Islet of Langerhans (tissue), 1 donor: ENCODE measurements at regions not wholly inside any gene's neighbourhood (a gene's known extent, or its start where the extent isn't known, plus 50 kb on each side); places are given as distances from the start of the nearest gene placed in this dataset.

Experiments
- FAIRE-seq: peaks from one replicate; lab custom pipeline; 2011; peaks lifted over from hg19 to GRCh38; lab: Jason Lieb, UNC

GRCh38 chr13:72109863-72110262, 242.9 kb upstream of the DACH1 start:
- no peak for FAIRE-seq

- FAIRE-seq = no peak
These were observed 237.7 kb upstream of the DACH1 start for GRCh38 chr13:72104656-72105180.

GRCh38 chr13:72101768-72102400, 234.9 kb upstream of the DACH1 start:
- FAIRE-seq = no peak

- no peak for FAIRE-seq
These were observed 233.3 kb upstream of the DACH1 start for GRCh38 chr13:72100339-72100738.

- FAIRE-seq = no peak
These were observed 230.6 kb upstream of the DACH1 start for GRCh38 chr13:72097568-72097967.

GRCh38 chr13:72093262-72093661, 226.3 kb upstream of the DACH1 start:
- no peak for FAIRE-seq

GRCh38 chr13:72074663-72075062, 207.7 kb upstream of the DACH1 start:
- no peak for FAIRE-seq

GRCh38 chr13:72072261-72072660, 205.3 kb upstream of the DACH1 start:
- FAIRE-seq = no peak

- no peak for FAIRE-seq
These were observed 204.7 kb upstream of the DACH1 start for GRCh38 chr13:72071713-72072112.

GRCh38 chr13:72062566-72062965, 195.6 kb upstream of the DACH1 start:
- FAIRE-seq = no peak

- no peak for FAIRE-seq
These were observed 194.6 kb upstream of the DACH1 start for GRCh38 chr13:72061613-72062012.

GRCh38 chr13:72050251-72050650, 183.2 kb upstream of the DACH1 start:
- FAIRE-seq = no peak

GRCh38 chr13:72043366-72043765, 176.4 kb upstream of the DACH1 start:
- no peak for FAIRE-seq

GRCh38 chr13:72041165-72041564, 174.2 kb upstream of the DACH1 start:
- no peak for FAIRE-seq

- no peak for FAIRE-seq
These were observed 172.1 kb upstream of the DACH1 start for GRCh38 chr13:72039126-72039525.

- FAIRE-seq = no peak
These were observed 163.0 kb upstream of the DACH1 start for GRCh38 chr13:72029981-72030380.

GRCh38 chr13:72025836-72026235, 158.8 kb upstream of the DACH1 start:
- FAIRE-seq = no peak

- no peak for FAIRE-seq
These were observed 156.9 kb upstream of the DACH1 start for GRCh38 chr13:72023895-72024294.

- no peak for FAIRE-seq
These were observed 138.5 kb upstream of the DACH1 start for GRCh38 chr13:72005455-72005854.

GRCh38 chr13:72004784-72005374, 137.9 kb upstream of the DACH1 start:
- FAIRE-seq = no peak

GRCh38 chr13:72004246-72004645, 137.2 kb upstream of the DACH1 start:
- no peak for FAIRE-seq

GRCh38 chr13:71998223-71998622, 131.2 kb upstream of the DACH1 start:
- FAIRE-seq = peak; percentile 36

- FAIRE-seq = no peak
These were observed 112.6 kb upstream of the DACH1 start for GRCh38 chr13:71979616-71980015.

GRCh38 chr13:71977028-71977427, 110.0 kb upstream of the DACH1 start:
- no peak for FAIRE-seq
